HT-29 (cell line): ENCODE measurements at regions not wholly inside any gene's neighbourhood (a gene's known extent, or its start where the extent isn't known, plus 50 kb on each side); places are given as distances from the start of the nearest gene placed in this dataset.

Source experiments
- DNase-seq: peaks from one replicate; pipeline ENCODE4 v3.0.0-alpha.2; 2015; ENCODE audit warnings: low spot score

- no peak for DNase-seq
These were observed 109.2 kb upstream of the ADGRF1 start for GRCh38 chr6:47151232-47151898.

GRCh38 chr6:47149554-47149953 is 107.4 kb upstream of the ADGRF1 start:
- no peak for DNase-seq

GRCh38 chr6:47149066-47149465 is 106.9 kb upstream of the ADGRF1 start:
- no peak for DNase-seq

GRCh38 chr6:47147836-47148344 is 105.8 kb upstream of the ADGRF1 start:
- DNase-seq: no peak

GRCh38 chr6:47147175-47147727 is 105.1 kb upstream of the ADGRF1 start:
- no peak for DNase-seq

GRCh38 chr6:47146431-47147174 is 104.5 kb upstream of the ADGRF1 start:
- no peak for DNase-seq

GRCh38 chr6:47145212-47145611 is 103.1 kb upstream of the ADGRF1 start:
- no peak for DNase-seq

GRCh38 chr6:47144306-47144705 is 102.2 kb upstream of the ADGRF1 start:
- DNase-seq: no peak

- no peak for DNase-seq
These were observed 99.8 kb upstream of the ADGRF1 start for GRCh38 chr6:47141963-47142362.

- DNase-seq: no peak
These were observed 99.0 kb upstream of the ADGRF1 start for GRCh38 chr6:47141171-47141570.

- DNase-seq: no peak
These were observed 95.9 kb upstream of the ADGRF1 start for GRCh38 chr6:47138046-47138445.

GRCh38 chr6:47137073-47137472 is 94.9 kb upstream of the ADGRF1 start:
- DNase-seq: peak; percentile 61

GRCh38 chr6:47135772-47136171 is 93.6 kb upstream of the ADGRF1 start:
- DNase-seq: peak; percentile 96

- DNase-seq: peak; percentile 93
These were observed 92.5 kb upstream of the ADGRF1 start for GRCh38 chr6:47134476-47135189.

GRCh38 chr6:47133230-47134000 is 91.3 kb upstream of the ADGRF1 start:
- no peak for DNase-seq

- peak; percentile 77 for DNase-seq
These were observed 90.6 kb upstream of the ADGRF1 start for GRCh38 chr6:47132724-47133123.

- DNase-seq: peak; percentile 36
These were observed 89.6 kb upstream of the ADGRF1 start for GRCh38 chr6:47131773-47132172.

GRCh38 chr6:47130086-47130485 is 88.0 kb upstream of the ADGRF1 start:
- DNase-seq: peak; percentile 8

- DNase-seq: no peak
These were observed 87.0 kb upstream of the ADGRF1 start for GRCh38 chr6:47129129-47129528.

- DNase-seq: peak; percentile 60
These were observed 84.7 kb upstream of the ADGRF1 start for GRCh38 chr6:47126647-47127391.

- no peak for DNase-seq
These were observed 76.5 kb upstream of the ADGRF1 start for GRCh38 chr6:47118611-47119010.
